Loucy (cell line): ENCODE measurements at regions not wholly inside any gene's neighbourhood (a gene's known extent, or its start where the extent isn't known, plus 50 kb on each side); places are given as distances from the start of the nearest gene placed in this dataset.

ENCODE experiments used
- H2AFZ ChIP-seq: fragments of 200-600 bp; sonication (generic); 2 replicates; pipeline ENCODE4 v1.6.0; 2016; ENCODE audit warnings: antibody characterized with exemption, mild to moderate bottlenecking, low read length, moderate library complexity
- H3F3A ChIP-seq: fragments of 200-600 bp; 2 replicates; pipeline ENCODE4 v1.6.0; 2016; ENCODE audit warnings: antibody characterized with exemption, low read depth, mild to moderate bottlenecking
- H3K27me3 ChIP-seq: fragments of 200-600 bp; sonication (generic); 2 replicates; pipeline ENCODE4 v1.6.1; 2014; ENCODE audit warnings: low read length, mild to moderate bottlenecking; ENCODE audit not compliant: insufficient read depth, poor library complexity, severe bottlenecking
- H3K36me3 ChIP-seq: fragments of 200-600 bp; sonication (generic); 2 replicates; pipeline ENCODE4 v1.6.1; 2016; ENCODE audit warnings: low read length; ENCODE audit not compliant: insufficient read depth
- H3K4me1 ChIP-seq: fragments of 200-600 bp; sonication (generic); 2 replicates; pipeline ENCODE4 v1.5.1; 2014; ENCODE audit warnings: low read length, mild to moderate bottlenecking; ENCODE audit not compliant: insufficient read depth, poor library complexity, severe bottlenecking
- H3K4me2 ChIP-seq: fragments of 200-600 bp; sonication (generic); 2 replicates; pipeline ENCODE4 v1.6.0; 2014; ENCODE audit warnings: antibody characterized with exemption, low read length, low read depth, mild to moderate bottlenecking; ENCODE audit not compliant: poor library complexity, severe bottlenecking
- H3K4me3 ChIP-seq: fragments of 200-600 bp; sonication (generic); 2 replicates; pipeline ENCODE4 v1.5.1; 2014; ENCODE audit warnings: low read length, mild to moderate bottlenecking, mixed read lengths; ENCODE audit not compliant: poor library complexity, severe bottlenecking
- H3K79me2 ChIP-seq: fragments of 200-600 bp; sonication (generic); 2 replicates; pipeline ENCODE4 v1.6.1; 2014; ENCODE audit warnings: low read length; ENCODE audit not compliant: insufficient read depth
- H3K9ac ChIP-seq: fragments of 200-600 bp; sonication (generic); 2 replicates; pipeline ENCODE4 v1.6.0; 2014; ENCODE audit warnings: mild to moderate bottlenecking, low read depth, low read length, moderate library complexity; ENCODE audit not compliant: poor library complexity, severe bottlenecking
- H3K9me2 ChIP-seq: fragments of 200-600 bp; sonication (generic); replicated peaks from 2 replicates; pipeline ENCODE4 v1.6.1; 2016; ENCODE audit warnings: low read depth, low read length, mixed read lengths
- H3K9me3 ChIP-seq: fragments of 200-600 bp; sonication (generic); 2 replicates; pipeline ENCODE4 v1.6.1; 2014; ENCODE audit warnings: mild to moderate bottlenecking, antibody characterized with exemption, low read length, low read depth; ENCODE audit not compliant: insufficient read depth
- H4K20me1 ChIP-seq: fragments of 200-600 bp; sonication (generic); 2 replicates; pipeline ENCODE4 v1.6.0; 2014; ENCODE audit warnings: antibody characterized with exemption, low read length, mild to moderate bottlenecking; ENCODE audit not compliant: insufficient read depth, poor library complexity, severe bottlenecking
- CTCF ChIP-seq: fragments of 200-600 bp; sonication (generic); conservative IDR thresholded peaks from 2 replicates; pipeline ENCODE4 v1.5.1; 2014; ENCODE audit warnings: mild to moderate bottlenecking, antibody characterized with exemption, low read length
- EZH2phosphoT487 ChIP-seq: fragments of 200-600 bp; IDR thresholded peaks from 2 replicates; pipeline ENCODE4 v1.6.1; 2018; ENCODE audit warnings: antibody characterized with exemption, mild to moderate bottlenecking, moderate library complexity, borderline replicate concordance

- no peaks in the 10 kb centered on the region for H3K27me3 ChIP-seq
- H3K9ac ChIP-seq, result no peak overlapping the region
- no peak overlapping the region for H2AFZ ChIP-seq
- no peaks in the 10 kb centered on the region for H3K4me1 ChIP-seq
- no peaks in the 10 kb centered on the region for H3K79me2 ChIP-seq
- H3K4me2 ChIP-seq, result no peak overlapping the region
- H4K20me1 ChIP-seq, result no peaks in the 10 kb centered on the region
- H3K9me3 ChIP-seq, result no peaks in the 10 kb centered on the region
- no peaks in the 10 kb centered on the region for H3K36me3 ChIP-seq
- no peaks in the 10 kb centered on the region for H3K9me2 ChIP-seq
- no peak overlapping the region for H3K4me3 ChIP-seq
- TF ChIP-seq EZH2phosphoT487 (no peak), CTCF (no peak)
- no peaks in the 10 kb centered on the region for H3F3A ChIP-seq
Observed at GRCh38 chr1:38522915-38523567, 336.5 kb downstream of the RRAGC start.

GRCh38 chr1:38516560-38516959 lies 343.0 kb downstream of the RRAGC start:
- Histone ChIP-seq H3K79me2 (no peaks in the 10 kb centered on the region), H3K4me2 (no peak overlapping the region), H2AFZ (no peak overlapping the region), H3K9me3 (no peaks in the 10 kb centered on the region), H3K4me3 (no peak overlapping the region), H4K20me1 (no peaks in the 10 kb centered on the region), H3K9ac (no peak overlapping the region), H3K36me3 (no peaks in the 10 kb centered on the region), H3K4me1 (no peaks in the 10 kb centered on the region), H3K27me3 (no peaks in the 10 kb centered on the region), H3F3A (no peaks in the 10 kb centered on the region), H3K9me2 (no peaks in the 10 kb centered on the region)
- TF ChIP-seq EZH2phosphoT487 (no peak), CTCF (no peak)

GRCh38 chr1:38512789-38513188 lies 346.8 kb downstream of the RRAGC start:
- H3K9me2 ChIP-seq, result no peaks in the 10 kb centered on the region
- H3F3A ChIP-seq, result no peaks in the 10 kb centered on the region
- no peaks in the 10 kb centered on the region for H3K36me3 ChIP-seq
- H3K4me3 ChIP-seq, result no peak overlapping the region
- H3K9me3 ChIP-seq, result no peaks in the 10 kb centered on the region
- no peaks in the 10 kb centered on the region for H3K4me1 ChIP-seq
- H3K4me2 ChIP-seq, result no peak overlapping the region
- no peaks in the 10 kb centered on the region for H3K79me2 ChIP-seq
- H2AFZ ChIP-seq, result no peak overlapping the region
- H3K27me3 ChIP-seq, result no peaks in the 10 kb centered on the region
- no peaks in the 10 kb centered on the region for H4K20me1 ChIP-seq
- TF ChIP-seq EZH2phosphoT487 (no peak), CTCF (no peak)
- H3K9ac ChIP-seq, result no peak overlapping the region
